A673 (cell line): ENCODE measurements at regions not wholly inside any gene's neighbourhood (a gene's known extent, or its start where the extent isn't known, plus 50 kb on each side); places are given as distances from the start of the nearest gene placed in this dataset.

Experiments
- BruUV-seq: library from RNA; stranded (reverse); fragments of 400-500 nt; replicated peaks from 2 replicates; lab custom pipeline; 2021; lab: Mats Ljungman, UMichigan
- CTCF ChIA-PET: fragments of 300-600 bp; sonication (Branson Sonifier 250); formaldehyde crosslinking; loops from one replicate; lab custom pipeline; 2022; ENCODE audit warnings: antibody characterized with exemption; lab: Charles Lee
- POLR2A ChIA-PET: fragments of 300-600 bp; sonication (Branson Sonifier 250); formaldehyde crosslinking; loops from one replicate; lab custom pipeline; 2022; ENCODE audit warnings: antibody characterized with exemption; ENCODE audit not compliant: low non-redundant PET; lab: Charles Lee
- DNase-seq: peaks from one replicate; pipeline ENCODE4 v3.0.0-alpha.2; 2015; ENCODE audit warnings: low spot score
- H3K27ac ChIP-seq: fragments of 200-600 bp; sonication (generic); 2 replicates; pipeline ENCODE4 v1.5.1; 2016; ENCODE audit warnings: mixed run types, low read depth, mild to moderate bottlenecking, mixed read lengths, antibody characterized with exemption, low read length; ENCODE audit not compliant: poor library complexity, severe bottlenecking
- H3K27me3 ChIP-seq: fragments of 200-600 bp; sonication (generic); replicated peaks from 2 replicates; pipeline ENCODE4 v1.6.1; 2017; ENCODE audit warnings: mixed run types, low read depth, mild to moderate bottlenecking, mixed read lengths, antibody characterized with exemption, low read length; ENCODE audit not compliant: insufficient read depth, poor library complexity
- H3K36me3 ChIP-seq: fragments of 200-600 bp; sonication (generic); 2 replicates; pipeline ENCODE4 v1.6.1; 2016; ENCODE audit warnings: mixed run types, mild to moderate bottlenecking, mixed read lengths, antibody characterized with exemption, low read length; ENCODE audit not compliant: insufficient read depth, poor library complexity, severe bottlenecking
- H3K4me1 ChIP-seq: fragments of 200-600 bp; sonication (generic); 2 replicates; pipeline ENCODE4 v1.6.1; 2017; ENCODE audit warnings: mixed run types, mild to moderate bottlenecking, mixed read lengths, antibody characterized with exemption, low read length; ENCODE audit not compliant: insufficient read depth, poor library complexity, severe bottlenecking
- H3K4me3 ChIP-seq: fragments of 200-600 bp; sonication (generic); 2 replicates; pipeline ENCODE4 v1.5.1; 2016; ENCODE audit warnings: low read depth, mixed run types, mild to moderate bottlenecking, mixed read lengths, low read length; ENCODE audit not compliant: poor library complexity, severe bottlenecking
- H3K9me3 ChIP-seq: fragments of 200-600 bp; sonication (generic); 2 replicates; pipeline ENCODE4 v1.6.1; 2016; ENCODE audit warnings: mixed run types, low read depth, mild to moderate bottlenecking, mixed read lengths, antibody characterized with exemption, low read length; ENCODE audit not compliant: poor library complexity, severe bottlenecking
- EZH2 ChIP-seq: fragments of 200-600 bp; sonication (generic); IDR thresholded peaks from 2 replicates; pipeline ENCODE4 v1.6.1; 2017; ENCODE audit warnings: borderline replicate concordance, low read depth, mild to moderate bottlenecking, mixed read lengths, antibody characterized with exemption, low read length; ENCODE audit not compliant: poor library complexity, severe bottlenecking
- intact Hi-C: fragments of 100-400 bp; cut with micrococcal nuclease; formaldehyde crosslinking; loops from one replicate; pipeline ENCODE4 v1.10.0; 2022; ENCODE audit not compliant: unreplicated experiment
- TF ChIP-seq, protein P1 (sequence below): fragments of 300-800, 200-600 bp; sonication (generic); conservative IDR thresholded peaks from 2 replicates; pipeline ENCODE4 v1.5.1; 2017; ENCODE audit warnings: low read depth, mild to moderate bottlenecking, antibody characterized with exemption, low read length, moderate library complexity, mixed read lengths

DNA sequence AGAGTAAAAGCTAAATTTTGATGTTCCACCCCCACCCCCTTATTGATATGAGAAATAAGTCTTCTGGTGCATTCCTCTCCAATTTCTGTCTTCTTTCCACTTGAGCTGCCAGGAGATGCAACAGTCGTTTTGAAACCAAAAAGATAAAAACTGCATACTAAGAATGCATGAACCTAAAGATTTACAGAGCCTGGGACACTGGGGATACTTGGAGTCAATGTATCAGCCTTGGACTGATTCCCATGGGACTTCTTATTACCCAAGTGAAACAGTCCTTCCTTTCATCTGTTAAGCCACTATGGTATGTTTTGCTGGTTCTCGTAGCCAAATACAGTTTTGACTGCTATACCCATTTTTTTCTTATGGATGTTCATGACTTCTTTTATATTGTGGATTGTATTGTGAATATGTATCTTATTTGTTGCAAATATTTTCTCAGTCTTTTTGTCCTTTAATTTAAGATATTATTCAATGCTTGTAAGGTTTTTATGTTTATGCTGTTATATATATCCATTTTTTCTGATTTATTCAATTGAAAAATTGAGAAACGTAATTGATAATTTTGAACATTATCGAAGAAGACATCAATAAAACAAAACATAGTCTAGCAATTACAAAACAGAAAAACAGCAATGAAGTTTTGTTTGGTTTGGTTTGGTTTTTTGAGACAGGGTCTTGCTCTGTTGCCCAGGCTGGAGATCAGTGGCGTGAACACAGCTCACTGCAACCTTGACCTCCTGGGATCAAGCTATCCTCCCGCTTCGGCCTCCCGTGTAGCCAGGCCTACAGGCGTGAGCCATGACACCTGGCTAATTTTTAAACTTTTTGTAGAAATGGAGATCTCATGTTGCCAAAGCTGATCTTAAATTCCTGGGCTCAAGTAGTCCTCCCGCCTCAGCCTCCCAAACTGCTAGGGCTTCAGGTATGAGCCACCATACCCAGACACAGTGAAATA lies 85.4 kb upstream of the ETV6 start:
- H3K27me3 ChIP-seq, result no peaks in the 10 kb centered on the region
- DNase-seq, result peak; percentile 43
- no TSS peak for BruUV-seq
- CTCF ChIA-PET, result no interaction called here
- no peak overlapping the region for H3K27ac ChIP-seq
- TF ChIP-seq, protein P1, sequence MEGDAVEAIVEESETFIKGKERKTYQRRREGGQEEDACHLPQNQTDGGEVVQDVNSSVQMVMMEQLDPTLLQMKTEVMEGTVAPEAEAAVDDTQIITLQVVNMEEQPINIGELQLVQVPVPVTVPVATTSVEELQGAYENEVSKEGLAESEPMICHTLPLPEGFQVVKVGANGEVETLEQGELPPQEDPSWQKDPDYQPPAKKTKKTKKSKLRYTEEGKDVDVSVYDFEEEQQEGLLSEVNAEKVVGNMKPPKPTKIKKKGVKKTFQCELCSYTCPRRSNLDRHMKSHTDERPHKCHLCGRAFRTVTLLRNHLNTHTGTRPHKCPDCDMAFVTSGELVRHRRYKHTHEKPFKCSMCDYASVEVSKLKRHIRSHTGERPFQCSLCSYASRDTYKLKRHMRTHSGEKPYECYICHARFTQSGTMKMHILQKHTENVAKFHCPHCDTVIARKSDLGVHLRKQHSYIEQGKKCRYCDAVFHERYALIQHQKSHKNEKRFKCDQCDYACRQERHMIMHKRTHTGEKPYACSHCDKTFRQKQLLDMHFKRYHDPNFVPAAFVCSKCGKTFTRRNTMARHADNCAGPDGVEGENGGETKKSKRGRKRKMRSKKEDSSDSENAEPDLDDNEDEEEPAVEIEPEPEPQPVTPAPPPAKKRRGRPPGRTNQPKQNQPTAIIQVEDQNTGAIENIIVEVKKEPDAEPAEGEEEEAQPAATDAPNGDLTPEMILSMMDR, result no peak
- no peak for TF ChIP-seq EZH2
- H3K4me3 ChIP-seq, result no peak overlapping the region
- no peaks in the 10 kb centered on the region for H3K9me3 ChIP-seq
- POLR2A ChIA-PET, result no interaction called here
- H3K4me1 ChIP-seq, result no peaks in the 10 kb centered on the region
- no peaks in the 10 kb centered on the region for H3K36me3 ChIP-seq
- intact Hi-C loops, result no loop called here

- DNase-seq, result no peak
- Histone ChIP-seq H3K4me1 (no peaks in the 10 kb centered on the region), H3K27me3 (no peaks in the 10 kb centered on the region), H3K27ac (no peak overlapping the region), H3K36me3 (no peaks in the 10 kb centered on the region), H3K9me3 (no peaks in the 10 kb centered on the region), H3K4me3 (no peak overlapping the region)
- POLR2A ChIA-PET, result no interaction called here
- no TSS peak for BruUV-seq
- CTCF ChIA-PET, result no interaction called here
- intact Hi-C loops, result no loop called here
- TF ChIP-seq, protein P1, result no peak
- TF ChIP-seq EZH2, result no peak
Measured at GRCh38 chr12:11564984-11565651, 84.4 kb upstream of the ETV6 start.

GRCh38 chr12:11565752-11566151 lies 83.7 kb upstream of the ETV6 start:
- no peaks in the 10 kb centered on the region for H3K4me1 ChIP-seq
- no peaks in the 10 kb centered on the region for H3K36me3 ChIP-seq
- no peak overlapping the region for H3K27ac ChIP-seq
- no peak for DNase-seq
- BruUV-seq, result no TSS peak
- no peaks in the 10 kb centered on the region for H3K9me3 ChIP-seq
- H3K27me3 ChIP-seq, result no peaks in the 10 kb centered on the region
- POLR2A ChIA-PET, result no interaction called here
- intact Hi-C loops, result no loop called here
- no peak for TF ChIP-seq EZH2
- TF ChIP-seq, protein P1, result no peak
- no peak overlapping the region for H3K4me3 ChIP-seq
- CTCF ChIA-PET, result no interaction called here
